HG03175 (cell line): ENCODE measurements at regions not wholly inside any gene's neighbourhood (a gene's known extent, or its start where the extent isn't known, plus 50 kb on each side); places are given as distances from the start of the nearest gene placed in this dataset.
"Not testable (repeated sequence)": the region's sequence is repeated elsewhere in the genome, so short reads cannot be mapped to it uniquely, and the experiment has no call there.

Experiments
- ATAC-seq: cut with Tn5 transposase; IDR thresholded peaks from one replicate; pipeline ENCODE4 v1.9.1; 2021; ENCODE audit warnings: mild to moderate bottlenecking, moderate library complexity; ENCODE audit not compliant: unreplicated experiment

GRCh38 chr10:4278186-4278585 is 493.2 kb upstream of the KLF6 start:
- no peak for ATAC-seq

- ATAC-seq: no peak
Observed at GRCh38 chr10:4276151-4276550, 491.1 kb upstream of the KLF6 start.

- not testable (repeated sequence) for ATAC-seq
Observed at GRCh38 chr10:4274671-4275070, 489.7 kb upstream of the KLF6 start.

GRCh38 chr10:4271193-4271592 is 486.2 kb upstream of the KLF6 start:
- no peak for ATAC-seq

DNA sequence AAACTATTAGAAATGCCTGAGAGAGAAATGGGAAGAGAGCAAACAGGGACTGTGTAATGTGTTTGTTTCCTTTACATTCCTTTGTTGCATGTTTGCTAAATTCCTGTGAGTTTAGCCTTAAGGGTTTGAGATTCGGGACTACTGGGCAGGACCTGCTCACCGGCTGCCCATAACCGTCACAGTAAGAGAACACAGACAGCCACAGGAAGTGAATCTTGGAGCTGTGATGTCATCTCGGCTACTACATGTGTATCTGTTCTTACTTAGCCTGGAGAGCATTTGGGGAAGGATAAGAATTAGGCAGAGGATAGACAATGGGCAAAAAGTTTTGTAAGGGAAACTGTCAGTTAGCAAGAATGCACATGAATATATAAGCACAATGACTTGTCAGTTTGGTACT is 485.1 kb upstream of the KLF6 start:
- ATAC-seq: no peak

DNA sequence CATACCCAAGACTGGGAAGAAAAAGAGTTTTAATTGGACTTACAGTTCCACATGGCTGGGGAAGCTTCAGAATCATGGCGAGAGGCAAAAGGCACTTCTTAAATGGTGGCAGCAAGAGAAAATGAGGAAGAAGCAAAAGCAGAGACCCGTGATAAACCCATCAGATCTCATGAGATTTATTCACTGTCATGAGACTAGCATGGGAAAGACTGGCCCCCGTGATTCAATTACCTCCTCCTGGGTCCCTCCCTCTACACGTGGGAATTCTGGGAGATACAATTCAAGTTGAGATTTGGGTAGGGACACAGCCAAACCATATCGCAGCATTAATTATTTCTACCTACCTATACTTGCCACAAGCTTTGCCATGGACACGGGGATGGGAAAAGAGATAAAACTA is 483.5 kb upstream of the KLF6 start:
- ATAC-seq: not testable (repeated sequence)

DNA sequence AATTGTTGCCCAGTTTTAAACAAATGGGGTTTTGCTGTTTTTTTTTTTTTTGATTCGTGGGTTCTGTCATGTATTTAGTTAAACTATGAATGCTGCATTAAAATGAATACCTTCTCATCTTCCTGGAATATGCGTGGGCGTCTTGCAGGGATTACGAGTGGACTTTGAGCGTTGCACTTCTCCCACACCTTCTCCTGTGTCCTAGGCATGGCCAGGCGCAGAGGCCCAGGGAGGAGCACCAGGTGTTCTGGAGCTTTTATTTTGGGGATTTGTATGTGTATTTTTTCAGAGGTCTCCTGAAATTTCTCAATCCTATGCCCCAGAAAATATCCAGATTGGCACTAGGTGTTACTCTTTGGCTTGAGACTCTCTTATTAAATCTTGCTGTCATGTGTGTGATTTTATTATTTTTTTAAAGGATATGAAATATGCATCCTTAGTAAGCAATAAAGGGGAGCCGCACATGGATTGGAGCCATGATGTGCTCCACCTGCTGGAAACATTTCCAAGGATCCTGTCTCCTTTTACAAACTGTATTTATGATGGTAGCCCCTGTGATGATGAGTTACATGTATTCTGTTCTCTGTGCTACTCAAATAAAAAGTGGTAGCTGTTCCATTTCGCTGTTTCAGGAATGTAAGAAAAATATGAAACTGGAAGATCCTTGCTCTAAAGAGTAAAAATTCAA is 482.2 kb upstream of the KLF6 start:
- no peak for ATAC-seq

DNA sequence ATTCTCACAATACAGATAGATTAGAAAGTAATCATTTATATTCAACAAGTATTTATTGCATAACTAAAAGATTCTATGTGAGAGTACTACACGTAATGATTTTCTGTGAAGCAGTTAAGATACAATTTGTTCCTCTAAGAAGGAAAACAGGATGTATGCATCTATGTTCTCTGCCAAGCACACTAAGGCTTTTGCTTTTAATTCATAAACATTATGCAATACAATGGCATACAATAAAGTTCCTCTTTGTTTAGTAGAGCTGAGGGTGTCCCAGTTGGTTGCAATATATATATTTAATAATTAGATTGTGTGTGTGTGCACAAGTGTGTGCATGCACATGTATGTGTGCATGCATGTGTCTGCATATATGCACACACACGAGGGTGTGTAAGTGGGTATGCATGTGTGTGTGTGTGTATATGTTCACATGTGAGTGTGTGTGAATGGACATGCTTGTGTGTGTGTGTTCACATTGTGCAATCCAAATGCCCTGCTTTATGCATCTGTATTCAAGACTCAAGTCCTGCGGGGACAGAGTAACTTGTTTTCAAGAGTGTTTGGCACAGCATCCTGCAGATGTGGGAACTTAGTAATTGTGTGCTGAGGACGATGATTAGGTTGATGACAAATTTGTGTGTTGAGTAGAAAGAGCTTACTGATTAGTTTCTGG is 481.5 kb upstream of the KLF6 start:
- ATAC-seq: no peak

DNA sequence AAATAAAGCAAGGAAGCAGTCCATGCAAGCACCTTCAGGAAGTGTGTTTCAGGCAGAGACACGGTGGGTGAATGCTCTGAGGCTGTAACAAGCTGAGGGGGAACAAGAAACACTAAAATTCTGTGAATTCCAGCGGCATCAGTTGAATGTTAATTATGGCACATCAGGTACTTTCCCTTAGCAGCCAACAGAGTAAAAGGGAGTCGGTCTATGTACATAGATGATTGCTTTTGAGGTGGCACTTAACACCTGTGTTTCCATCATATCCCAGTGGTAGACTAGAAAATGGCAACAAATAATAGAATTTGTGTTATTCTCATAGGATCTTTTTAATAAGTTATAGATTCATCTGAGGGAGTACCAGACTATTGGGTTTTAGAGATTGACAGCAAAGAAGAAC is 481.0 kb upstream of the KLF6 start:
- ATAC-seq: no peak

- ATAC-seq: no peak
Observed at GRCh38 chr10:4264209-4264865, 479.3 kb upstream of the KLF6 start.

- ATAC-seq: no peak
Observed at GRCh38 chr10:4263601-4263921, 478.6 kb upstream of the KLF6 start.

DNA sequence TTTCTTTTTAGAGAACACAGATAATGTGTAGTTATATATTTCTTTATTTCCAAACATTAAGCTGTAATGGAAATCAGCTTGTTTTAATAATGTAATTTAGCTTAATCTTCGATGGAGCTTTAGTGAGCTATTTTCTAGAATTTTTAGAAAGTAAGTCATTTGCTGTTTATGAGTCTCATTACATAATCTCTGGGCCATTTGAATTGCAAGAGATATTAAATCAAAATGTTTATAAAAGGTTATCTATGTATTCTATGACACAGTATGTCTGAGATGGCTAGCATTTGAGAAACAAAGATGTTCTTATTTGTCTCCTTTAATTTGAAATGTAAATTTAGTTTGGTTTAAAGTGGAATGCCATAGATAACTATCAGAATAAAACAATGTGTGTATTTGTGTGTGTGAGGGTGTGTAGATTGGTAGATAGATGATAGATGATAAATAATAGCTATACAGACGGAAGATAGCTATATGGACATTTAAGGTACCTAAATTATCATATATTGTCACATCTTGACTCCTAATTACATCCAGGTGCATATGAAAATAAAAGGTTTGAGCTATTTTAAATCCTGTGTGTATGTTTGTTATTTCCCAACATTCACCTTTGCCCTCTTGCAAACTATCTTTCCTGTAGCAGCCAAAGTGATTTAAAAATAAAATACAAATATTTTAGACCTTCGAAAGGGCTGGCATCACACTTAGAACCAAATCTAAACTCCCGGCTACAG is 478.0 kb upstream of the KLF6 start:
- ATAC-seq: no peak

- ATAC-seq: no peak
Observed at GRCh38 chr10:4262449-4262848, 477.4 kb upstream of the KLF6 start.

DNA sequence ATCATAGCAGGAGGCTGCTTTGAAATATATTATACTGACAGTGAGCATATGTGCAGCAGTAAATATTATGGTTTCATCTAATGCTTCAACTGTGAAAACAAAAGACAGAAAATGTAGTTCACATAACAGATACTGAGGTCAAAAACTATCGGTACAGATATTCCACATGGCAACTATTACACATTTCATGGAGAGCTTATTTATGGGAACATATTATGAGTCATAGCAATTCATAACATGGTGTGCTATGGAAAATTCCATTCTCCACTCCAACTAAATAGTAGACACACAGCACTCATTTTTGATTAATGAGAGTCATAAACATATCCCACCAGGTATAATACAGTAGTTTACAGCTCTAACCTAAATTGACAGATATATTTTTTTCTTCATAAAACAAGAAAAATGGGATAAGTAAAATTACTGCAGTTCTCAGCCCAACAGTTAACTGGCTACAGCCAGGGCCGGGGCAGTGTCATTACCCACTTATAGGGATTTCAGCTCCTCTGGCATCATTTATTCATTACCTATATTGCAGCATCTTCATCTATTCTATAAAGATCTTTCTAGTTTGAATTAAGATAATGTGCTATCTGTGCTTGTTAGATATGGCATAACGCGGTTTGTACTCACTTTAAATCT is 475.6 kb upstream of the KLF6 start:
- no peak for ATAC-seq

- no peak for ATAC-seq
Observed at GRCh38 chr10:4257939-4258465, 473.0 kb upstream of the KLF6 start.

GRCh38 chr10:4256971-4257370 is 472.0 kb upstream of the KLF6 start:
- no peak for ATAC-seq

DNA sequence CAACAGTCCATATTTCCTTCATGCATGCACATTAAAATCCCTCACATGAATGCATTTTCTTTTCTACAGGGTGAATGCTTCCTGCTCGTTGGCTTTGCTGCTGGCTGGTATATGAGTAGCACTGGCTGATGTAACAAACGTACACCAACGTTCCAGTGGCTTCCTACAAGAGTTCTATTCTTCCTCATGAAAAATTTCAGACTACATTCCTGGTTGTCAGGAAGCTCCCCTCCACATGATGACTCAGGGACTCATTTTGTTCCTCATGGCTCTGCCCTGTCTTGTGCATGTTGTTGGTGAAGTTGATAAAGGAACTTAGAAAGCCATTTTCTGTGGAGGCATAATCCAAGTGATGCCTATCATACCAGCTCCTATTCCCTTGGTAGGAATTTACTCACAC is 470.7 kb upstream of the KLF6 start:
- ATAC-seq: no peak

DNA sequence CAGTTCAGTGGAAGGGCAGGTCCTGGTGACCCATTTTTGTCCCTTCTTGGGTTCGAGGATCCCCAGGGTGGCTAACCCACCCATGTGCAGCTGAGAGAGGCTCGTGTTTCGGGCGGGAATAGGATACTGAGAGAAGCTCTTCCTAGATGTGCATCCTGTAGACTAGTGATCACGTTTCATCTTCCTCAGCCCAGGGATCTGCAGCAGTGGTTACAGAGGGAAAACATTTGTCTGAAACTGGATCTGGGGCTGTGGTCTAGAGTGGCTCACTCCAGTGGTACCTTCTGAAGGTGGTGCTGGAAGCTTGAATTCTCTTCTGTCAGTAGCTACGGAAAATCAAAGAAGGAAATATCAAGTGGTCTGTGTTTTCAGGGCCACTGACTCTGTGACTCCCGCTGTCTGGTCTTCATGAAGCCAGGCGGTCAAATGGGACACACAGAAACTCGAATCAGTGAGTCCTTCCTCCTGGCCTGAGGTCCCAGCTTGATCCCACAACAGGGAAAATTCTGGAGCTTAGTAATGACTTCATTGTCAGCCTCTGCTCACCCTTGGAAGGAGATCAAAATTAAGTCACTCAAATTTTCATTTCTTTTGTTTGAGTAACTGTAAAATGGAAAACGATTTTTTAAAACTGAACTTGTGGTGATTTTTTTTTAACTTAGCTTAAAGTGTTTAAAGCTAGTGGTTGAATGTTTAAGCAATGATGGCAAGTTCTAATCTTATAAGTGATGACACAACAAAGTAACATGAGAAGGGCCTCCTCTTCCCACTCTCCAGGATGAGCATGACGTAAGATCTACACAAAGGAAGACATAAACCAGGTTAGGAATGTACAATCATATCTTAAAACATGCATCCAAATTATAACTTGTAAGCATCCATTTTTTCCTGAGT is 469.3 kb upstream of the KLF6 start:
- ATAC-seq: no peak

- ATAC-seq: no peak
Observed at GRCh38 chr10:4252701-4253100, 467.7 kb upstream of the KLF6 start.

DNA sequence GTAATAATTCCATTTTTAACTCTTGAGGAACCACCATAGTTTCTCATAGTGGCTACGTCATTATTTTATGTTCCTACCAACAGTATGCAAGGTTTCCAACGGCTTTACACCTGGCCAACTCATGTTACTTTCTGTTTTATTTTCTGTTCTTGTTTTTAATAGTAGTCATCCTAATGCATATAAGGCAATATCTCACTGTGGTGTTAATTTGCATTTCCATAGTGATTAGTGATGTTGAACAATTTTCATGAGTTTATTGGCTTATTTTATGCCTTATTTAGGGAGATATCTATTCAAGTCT is 465.5 kb upstream of the KLF6 start:
- ATAC-seq: peak; percentile 81
